SK-N-SH (cell line): ENCODE measurements at regions not wholly inside any gene's neighbourhood (a gene's known extent, or its start where the extent isn't known, plus 50 kb on each side); places are given as distances from the start of the nearest gene placed in this dataset.

ENCODE experiments used
- CTCF ChIA-PET: fragments of 300-600, 350-600 bp; formaldehyde crosslinking; extraction: SDS; loops from one replicate; lab custom pipeline; 2021; lab: Yijun Ruan, JAX
- POLR2A ChIA-PET: fragments of 350-600 bp; sonication (Branson Sonifier 250); formaldehyde crosslinking; extraction: SDS; loops from one replicate; lab custom pipeline; 2020; ENCODE audit warnings: antibody characterized with exemption, inconsistent platforms; lab: Yijun Ruan, JAX
- DNase-seq: peaks from one replicate; pipeline ENCODE4 v3.0.0; 2012
- H2AFZ ChIP-seq: fragments of 200-600 bp; sonication (generic); 2 replicates; pipeline ENCODE4 v1.8.1; 2016; ENCODE audit warnings: antibody characterized with exemption, mild to moderate bottlenecking, low read depth
- H3F3A ChIP-seq: fragments of 200-600 bp; sonication (generic); replicated peaks from 2 replicates; pipeline ENCODE3; 2016; ENCODE audit warnings: antibody characterized with exemption, mild to moderate bottlenecking; ENCODE audit not compliant: insufficient read depth
- H3K27ac ChIP-seq, 2 experiments: fragments of 200-500 bp in 1 of 2; fragments of 200-600 bp in 1 of 2; sonication (Bioruptor generic) in 1 of 2; sonication (generic), shearing (Covaris generic) in 1 of 2; 2 replicates each; pipeline versions ENCODE4 v1.5.1 to v1.6.1; 2014 to 2016; ENCODE audit warnings: low read depth in 2 of 2, inconsistent platforms in 1 of 2, low read length in 1 of 2, mild to moderate bottlenecking in 1 of 2, mixed read lengths in 1 of 2
- H3K27me3 ChIP-seq: fragments of 200-600 bp; sonication (generic), shearing (Covaris generic); 2 replicates; pipeline ENCODE4 v1.6.1; 2016; ENCODE audit warnings: mixed run types; ENCODE audit not compliant: insufficient read depth
- H3K36me3 ChIP-seq, 2 experiments: fragments of 200-500 bp in 1 of 2; fragments of 200-600 bp in 1 of 2; sonication (Bioruptor generic) in 1 of 2; sonication (generic) in 1 of 2; replicated peaks in 1 of 2; 2 replicates each; pipeline versions ENCODE3 to v1.5.1; 2014 to 2016; ENCODE audit warnings: low read length in 1 of 2, mild to moderate bottlenecking in 1 of 2; ENCODE audit not compliant: insufficient read depth in 2 of 2, control insufficient read depth in 1 of 2
- H3K4me1 ChIP-seq, 2 experiments: fragments of 200-500 bp in 1 of 2; fragments of 200-600 bp in 1 of 2; sonication (Bioruptor generic) in 1 of 2; sonication (generic), shearing (Covaris generic) in 1 of 2; 2 replicates each; pipeline versions ENCODE4 v1.5.1 to v1.6.1; 2014 to 2016; ENCODE audit warnings: low read depth in 1 of 2, low read length in 1 of 2, mixed run types in 1 of 2; ENCODE audit not compliant: insufficient read depth in 2 of 2, control insufficient read depth in 1 of 2
- H3K4me2 ChIP-seq: fragments of 200-600 bp; sonication (generic), shearing (Covaris generic); 2 replicates; pipeline ENCODE4 v1.6.1; 2017; ENCODE audit warnings: mixed run types
- H3K4me3 ChIP-seq, 2 experiments: fragments of 200-500 bp in 1 of 2; fragments of 200-600 bp in 1 of 2; sonication (Bioruptor generic) in 1 of 2; sonication (generic), shearing (Covaris generic) in 1 of 2; 2 replicates each; pipeline versions ENCODE4 v1.5.1 to v1.8.1; 2014 to 2016; ENCODE audit warnings: low read depth in 2 of 2, inconsistent platforms in 1 of 2, low read length in 1 of 2, mild to moderate bottlenecking in 1 of 2, mixed read lengths in 1 of 2, moderate library complexity in 1 of 2
- H3K79me2 ChIP-seq: fragments of 200-600 bp; sonication (generic); 2 replicates; pipeline ENCODE4 v1.8.1; 2017; ENCODE audit warnings: mild to moderate bottlenecking; ENCODE audit not compliant: insufficient read depth
- H3K9ac ChIP-seq: fragments of 200-600 bp; sonication (generic); 2 replicates; pipeline ENCODE4 v1.6.1; 2017; ENCODE audit warnings: mixed run types
- H3K9me2 ChIP-seq: fragments of 200-600 bp; sonication (generic); 2 replicates; pipeline ENCODE4 v1.6.1; 2017; ENCODE audit warnings: mixed run types
- H3K9me3 ChIP-seq: fragments of 200-600 bp; sonication (generic); 2 replicates; pipeline ENCODE4 v1.6.1; 2017; ENCODE audit warnings: mixed run types, mild to moderate bottlenecking, moderate library complexity
- H4K20me1 ChIP-seq: fragments of 200-600 bp; sonication (generic); 2 replicates; pipeline ENCODE4 v1.6.1; 2017; ENCODE audit warnings: mild to moderate bottlenecking, mixed run types; ENCODE audit not compliant: insufficient read depth
- CHD2 ChIP-seq: fragments of 150-350 bp; IDR thresholded peaks from 2 replicates; pipeline ENCODE4 v1.6.1; 2018; ENCODE audit warnings: low read length; ENCODE audit not compliant: partially characterized antibody
- CTCF ChIP-seq: fragments of 200-600 bp; sonication (generic); IDR thresholded peaks from 2 replicates; pipeline ENCODE4 v1.6.1; 2017; ENCODE audit warnings: antibody characterized with exemption, mild to moderate bottlenecking, moderate library complexity
- FOXJ3 ChIP-seq: sonication (generic); formaldehyde crosslinking; IDR thresholded peaks from 2 replicates; pipeline ENCODE4 v1.5.1; 2020; ENCODE audit warnings: mild to moderate bottlenecking, missing genetic modification reagents
- IRF3 ChIP-seq: fragments of 150-350 bp; IDR thresholded peaks from 2 replicates; pipeline ENCODE4 v1.6.1; 2016; ENCODE audit warnings: mild to moderate bottlenecking, low read depth, low read length
- JUND ChIP-seq: IDR thresholded peaks from 2 replicates; pipeline ENCODE4 v1.4.0; 2012
- MAX ChIP-seq: IDR thresholded peaks from 2 replicates; pipeline ENCODE4 v1.4.0; 2012; ENCODE audit warnings: low read depth
- MEF2A ChIP-seq: IDR thresholded peaks from 2 replicates; pipeline ENCODE4 v1.4.0; 2012; ENCODE audit warnings: low read depth, borderline replicate concordance
- NFIC ChIP-seq: IDR thresholded peaks from 2 replicates; pipeline ENCODE4 v1.4.0; 2012; ENCODE audit warnings: borderline replicate concordance
- RCOR1 ChIP-seq: fragments of 150-350 bp; IDR thresholded peaks from 2 replicates; pipeline ENCODE4 v1.6.1; 2017; ENCODE audit warnings: antibody characterized with exemption, low read length
- RFX5 ChIP-seq: IDR thresholded peaks from 2 replicates; pipeline ENCODE4 v1.6.1; 2012; ENCODE audit warnings: mild to moderate bottlenecking, improper control_type of control experiment, low read length
- RXRA ChIP-seq: IDR thresholded peaks from 2 replicates; pipeline ENCODE4 v1.4.0; 2012; ENCODE audit warnings: low read depth, mild to moderate bottlenecking, borderline replicate concordance
- SMC3 ChIP-seq: IDR thresholded peaks from 2 replicates; pipeline ENCODE4 v1.6.1; 2012; ENCODE audit warnings: low read depth, low read length, improper control_type of control experiment
- TEAD4 ChIP-seq: IDR thresholded peaks from 2 replicates; pipeline ENCODE4 v1.4.0; 2012; ENCODE audit warnings: mild to moderate bottlenecking, borderline replicate concordance; ENCODE audit not compliant: insufficient read depth
- YY1 ChIP-seq: IDR thresholded peaks from 2 replicates; pipeline ENCODE4 v1.4.0; 2012; ENCODE audit warnings: low read depth, mild to moderate bottlenecking
- WGBS: methylation state at CpG from one replicate; pipeline ENCODE4 v1.1.6; 2017; ENCODE audit warnings: low lambda C conversion rate; 5-methylcytosine and 5-hydroxymethylcytosine counted together
- TF ChIP-seq, protein P1 (sequence below): IDR thresholded peaks from 2 replicates; pipeline ENCODE4 v1.6.1; 2012; ENCODE audit warnings: mild to moderate bottlenecking, low read depth, low read length, moderate library complexity

DNA sequence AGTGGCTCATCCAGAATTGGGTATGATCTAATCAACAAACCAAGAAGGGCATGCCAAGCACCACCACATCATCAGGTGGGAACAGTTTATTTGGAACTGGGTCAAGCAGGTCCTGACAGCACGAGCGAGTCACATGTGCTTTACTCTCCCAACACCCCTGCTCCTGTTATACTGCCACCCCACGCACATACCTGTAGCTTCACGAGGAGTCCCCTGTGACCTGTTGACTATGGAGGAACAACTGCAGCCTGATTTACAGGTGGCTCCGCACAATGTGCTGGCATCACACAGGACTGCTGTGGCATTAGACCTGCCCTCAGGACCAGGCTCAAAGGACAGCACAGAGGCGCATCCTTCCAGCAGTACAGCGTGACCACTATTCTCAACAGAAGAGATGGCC, 70.8 kb upstream of the LRRN2 start:
- POLR2A ChIA-PET = no interaction called here
- Histone ChIP-seq H3K9me2 (no peaks in the 10 kb centered on the region), H3K9ac (no peak overlapping the region), H4K20me1 (no peaks in the 10 kb centered on the region), H3K4me3 (no peak overlapping the region), H3K27ac (no peak overlapping the region), H3K79me2 (no peaks in the 10 kb centered on the region), H3K9me3 (no peaks in the 10 kb centered on the region), H3K4me2 (no peak overlapping the region), H2AFZ (no peak overlapping the region), H3F3A (no peaks in the 10 kb centered on the region), H3K4me1 (peaks cover 0 to 4% of the 10 kb centered on the region in 2 experiments; a peak in 1 of 4 replicates), H3K36me3 (no peaks in the 10 kb centered on the region), H3K27me3 (no peaks in the 10 kb centered on the region; the same call in 1 of the 2 replicates)
- 65% methylated on average over 3 of the region's 7 CpGs for WGBS
- CTCF ChIA-PET = interaction anchor here (0.6 to 4.4 kb wide), 8 partner anchors 7 to 1733 kb away, joined by 3 to 28 read pairs (median 8); no protein-coding TSS in a partner anchor
- TF ChIP-seq RCOR1 = no peak
- TF ChIP-seq MEF2A = no peak
- TF ChIP-seq CHD2 = no peak
- no peak for TF ChIP-seq JUND
- DNase-seq = no peak

DNA sequence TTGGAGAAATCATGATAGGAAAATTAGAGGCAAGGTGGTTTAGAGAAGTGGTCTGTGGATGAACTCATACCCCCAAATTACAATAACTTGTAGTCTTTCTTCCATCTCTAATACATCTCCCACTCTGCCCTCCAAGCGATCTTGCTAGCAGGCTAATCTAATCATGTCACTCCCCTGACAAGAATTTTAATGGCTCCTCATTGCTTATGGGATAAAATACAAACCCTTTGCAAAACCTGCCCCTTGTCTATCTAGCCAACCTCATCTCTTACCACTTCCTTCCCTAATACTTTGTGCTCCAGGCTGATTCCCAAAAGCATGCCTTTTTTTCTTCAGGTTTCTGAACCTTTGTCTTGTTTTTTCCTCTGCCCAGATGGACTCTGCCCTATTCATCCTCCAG, 71.3 kb upstream of the LRRN2 start:
- TF ChIP-seq TEAD4 (no peak), SMC3 (no peak), IRF3 (no peak), RFX5 (no peak)
- 40% methylated on average over 1 of the region's 1 CpG for WGBS
- peaks cover 0 to 4% of the 10 kb centered on the region in 2 experiments; a peak in 1 of 4 replicates for H3K4me1 ChIP-seq

DNA sequence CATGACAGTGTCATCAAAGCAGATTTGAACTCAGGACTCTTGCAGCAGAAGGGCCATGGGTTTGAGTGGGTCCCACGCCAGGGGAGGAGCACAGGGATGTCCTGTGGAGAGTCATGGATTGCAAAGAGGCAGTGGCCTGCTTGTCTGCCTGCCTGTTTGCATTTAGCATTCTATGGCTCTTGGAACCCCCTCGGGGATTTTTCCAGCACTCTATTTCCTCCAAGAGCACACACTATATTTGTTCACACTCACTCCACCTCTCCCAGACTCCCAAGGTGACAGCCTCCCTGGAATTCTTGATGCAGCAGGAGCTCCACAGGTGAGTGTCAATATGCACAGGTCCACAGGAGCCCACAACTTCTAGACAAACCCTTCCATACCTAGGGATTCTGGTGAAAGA, 73.1 kb upstream of the LRRN2 start:
- Histone ChIP-seq H3K4me2 (no peak overlapping the region), H2AFZ (no peak overlapping the region), H3K27ac (no peak overlapping the region), H3K4me3 (no peak overlapping the region), H4K20me1 (no peaks in the 10 kb centered on the region), H3K9me2 (no peaks in the 10 kb centered on the region), H3K4me1 (peaks cover 0 to 6% of the 10 kb centered on the region in 2 experiments; a peak in 1 of 4 replicates), H3K36me3 (no peaks in the 10 kb centered on the region), H3K79me2 (no peaks in the 10 kb centered on the region), H3K27me3 (no peaks in the 10 kb centered on the region; the same call in 1 of the 2 replicates), H3F3A (no peaks in the 10 kb centered on the region), H3K9me3 (no peaks in the 10 kb centered on the region), H3K9ac (no peak overlapping the region)
- DNase-seq = no peak
- ChIA-PET POLR2A (no interaction called here), CTCF (interaction anchor here (0.8 to 7.1 kb wide), 4 partner anchors 13 to 50 kb away, joined by 3 to 97 read pairs (median 32); no protein-coding TSS in a partner anchor)
- WGBS = 28% methylated on average over 2 of the region's 2 CpGs
- no peak for TF ChIP-seq CTCF
- no peak for TF ChIP-seq FOXJ3
- TF ChIP-seq RCOR1 = no peak
- TF ChIP-seq YY1 = no peak
- no peak for TF ChIP-seq NFIC
- no peak for TF ChIP-seq RXRA
- TF ChIP-seq JUND = no peak
- TF ChIP-seq SMC3 = no peak
- TF ChIP-seq MEF2A = no peak
- no peak for TF ChIP-seq MAX
- TF ChIP-seq, protein P1, sequence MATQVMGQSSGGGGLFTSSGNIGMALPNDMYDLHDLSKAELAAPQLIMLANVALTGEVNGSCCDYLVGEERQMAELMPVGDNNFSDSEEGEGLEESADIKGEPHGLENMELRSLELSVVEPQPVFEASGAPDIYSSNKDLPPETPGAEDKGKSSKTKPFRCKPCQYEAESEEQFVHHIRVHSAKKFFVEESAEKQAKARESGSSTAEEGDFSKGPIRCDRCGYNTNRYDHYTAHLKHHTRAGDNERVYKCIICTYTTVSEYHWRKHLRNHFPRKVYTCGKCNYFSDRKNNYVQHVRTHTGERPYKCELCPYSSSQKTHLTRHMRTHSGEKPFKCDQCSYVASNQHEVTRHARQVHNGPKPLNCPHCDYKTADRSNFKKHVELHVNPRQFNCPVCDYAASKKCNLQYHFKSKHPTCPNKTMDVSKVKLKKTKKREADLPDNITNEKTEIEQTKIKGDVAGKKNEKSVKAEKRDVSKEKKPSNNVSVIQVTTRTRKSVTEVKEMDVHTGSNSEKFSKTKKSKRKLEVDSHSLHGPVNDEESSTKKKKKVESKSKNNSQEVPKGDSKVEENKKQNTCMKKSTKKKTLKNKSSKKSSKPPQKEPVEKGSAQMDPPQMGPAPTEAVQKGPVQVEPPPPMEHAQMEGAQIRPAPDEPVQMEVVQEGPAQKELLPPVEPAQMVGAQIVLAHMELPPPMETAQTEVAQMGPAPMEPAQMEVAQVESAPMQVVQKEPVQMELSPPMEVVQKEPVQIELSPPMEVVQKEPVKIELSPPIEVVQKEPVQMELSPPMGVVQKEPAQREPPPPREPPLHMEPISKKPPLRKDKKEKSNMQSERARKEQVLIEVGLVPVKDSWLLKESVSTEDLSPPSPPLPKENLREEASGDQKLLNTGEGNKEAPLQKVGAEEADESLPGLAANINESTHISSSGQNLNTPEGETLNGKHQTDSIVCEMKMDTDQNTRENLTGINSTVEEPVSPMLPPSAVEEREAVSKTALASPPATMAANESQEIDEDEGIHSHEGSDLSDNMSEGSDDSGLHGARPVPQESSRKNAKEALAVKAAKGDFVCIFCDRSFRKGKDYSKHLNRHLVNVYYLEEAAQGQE = no peak
- TF ChIP-seq CHD2 = no peak

More for the DNA sequence above, 71.3 kb upstream of the LRRN2 start:
- POLR2A ChIA-PET = no interaction called here
- Histone ChIP-seq H3F3A (no peaks in the 10 kb centered on the region), H3K79me2 (no peaks in the 10 kb centered on the region), H2AFZ (no peak overlapping the region), H3K9me2 (no peaks in the 10 kb centered on the region), H3K9me3 (no peaks in the 10 kb centered on the region), H3K27ac (no peak overlapping the region), H3K27me3 (no peaks in the 10 kb centered on the region; the same call in 1 of the 2 replicates), H3K4me2 (no peak overlapping the region), H3K4me3 (no peak overlapping the region), H3K36me3 (no peaks in the 10 kb centered on the region), H4K20me1 (no peaks in the 10 kb centered on the region), H3K9ac (no peak overlapping the region)
- CTCF ChIA-PET = interaction anchor here (1.2 to 4.4 kb wide), 5 partner anchors 11 to 191 kb away, joined by 3 to 28 read pairs (median 10); no protein-coding TSS in a partner anchor
- no peak for DNase-seq
